Ectodermal cell (in vitro differentiated cells): ENCODE measurements at regions not wholly inside any gene's neighbourhood (a gene's known extent, or its start where the extent isn't known, plus 50 kb on each side); places are given as distances from the start of the nearest gene placed in this dataset.

ENCODE experiments used
- H3K27ac ChIP-seq: 2 replicates; pipeline ENCODE4 v1.7.0; 2013; ENCODE audit warnings: mild to moderate bottlenecking, low read depth, low read length; ENCODE audit not compliant: insufficient read depth, poor library complexity, severe bottlenecking
- H3K27me3 ChIP-seq: 2 replicates; pipeline ENCODE4 v1.7.0; 2013; ENCODE audit warnings: mild to moderate bottlenecking, low read length; ENCODE audit not compliant: insufficient read depth, control insufficient read depth, poor library complexity, severe bottlenecking
- H3K36me3 ChIP-seq: one replicate; pipeline ENCODE4 v1.7.0; 2013; ENCODE audit warnings: low read length; ENCODE audit not compliant: control insufficient read depth, insufficient read depth
- H3K4me1 ChIP-seq: one replicate; pipeline ENCODE4 v1.7.0; 2013; ENCODE audit warnings: low read length; ENCODE audit not compliant: control insufficient read depth, insufficient read depth
- H3K4me3 ChIP-seq: 2 replicates; pipeline ENCODE4 v1.7.0; 2013; ENCODE audit warnings: low read depth, low read length, control low read depth; ENCODE audit not compliant: insufficient read depth
- H3K9me3 ChIP-seq: 2 replicates; pipeline ENCODE4 v1.7.0; 2013; ENCODE audit warnings: mild to moderate bottlenecking, low read length, moderate library complexity; ENCODE audit not compliant: control insufficient read depth
- WGBS, 2 experiments: methylation state at CpG; one replicate each; pipeline ENCODE4 v1.1.7; 2013; ENCODE audit warnings: missing lambda C conversion rate in 2 of 2; 5-methylcytosine and 5-hydroxymethylcytosine counted together

DNA sequence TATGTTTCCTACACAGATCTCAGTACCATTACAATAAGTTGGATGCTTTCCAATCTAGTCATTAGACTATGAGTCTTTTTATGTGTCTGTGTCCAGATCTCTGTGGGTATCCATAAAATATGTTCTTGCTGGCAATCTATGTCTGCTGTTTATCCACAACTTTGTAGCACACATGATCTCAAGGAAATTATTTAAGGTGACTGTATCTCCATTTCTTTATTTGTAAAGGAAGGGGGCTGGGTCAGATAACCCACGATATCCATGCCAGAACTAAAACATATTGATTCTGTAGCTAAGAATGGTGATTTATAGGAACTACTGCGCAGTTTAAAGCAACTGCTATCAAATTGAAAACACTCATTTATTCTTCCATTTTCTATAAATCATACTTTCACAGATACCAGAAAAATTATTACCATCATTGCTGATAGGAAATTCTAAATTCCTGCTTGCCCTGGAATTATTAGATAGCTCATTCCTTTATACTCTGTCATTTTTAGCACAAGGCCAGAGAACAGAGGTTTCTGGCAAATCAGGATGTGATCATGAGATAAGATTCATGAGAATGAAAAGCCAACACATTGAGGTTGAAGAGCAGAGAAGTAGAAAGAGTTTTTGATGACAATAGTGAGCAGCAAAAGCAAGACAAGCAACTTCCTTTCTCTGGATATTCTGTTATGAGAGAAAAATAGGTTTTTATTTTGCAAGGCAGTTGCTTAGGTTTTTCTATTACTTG, 851.4 kb upstream of the CITED2 start:
- Histone ChIP-seq H3K36me3 (no peaks in the 10 kb centered on the region), H3K4me1 (no peaks in the 10 kb centered on the region), H3K27me3 (no peaks in the 10 kb centered on the region), H3K27ac (no peak overlapping the region), H3K9me3 (no peaks in the 10 kb centered on the region), H3K4me3 (no peak overlapping the region)
- 81 to 97% methylated on average over 2 of the region's 2 CpGs for WGBS, 2 experiments

DNA sequence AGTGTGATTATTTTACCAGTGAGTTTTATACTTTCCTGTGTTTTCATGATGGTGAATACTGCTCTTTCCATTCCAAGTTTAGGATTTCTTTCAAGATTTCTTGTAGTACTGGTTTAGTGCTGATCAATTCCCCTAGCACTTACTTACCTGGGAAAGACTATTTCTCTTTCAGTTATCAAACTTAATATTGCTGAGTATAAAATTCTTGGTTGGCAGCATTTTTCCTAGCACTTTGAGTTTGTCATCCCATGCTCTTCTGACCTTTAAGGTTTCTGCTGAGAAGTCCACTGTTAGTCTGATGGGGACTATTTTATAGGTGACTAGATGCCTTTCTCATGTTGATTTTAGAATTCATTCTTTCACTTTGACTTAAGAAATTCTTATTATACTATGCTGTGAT, 842.8 kb upstream of the CITED2 start:
- H3K9me3 ChIP-seq: no peaks in the 10 kb centered on the region
- no peaks in the 10 kb centered on the region for H3K4me1 ChIP-seq
- H3K27me3 ChIP-seq: no peaks in the 10 kb centered on the region
- H3K4me3 ChIP-seq: no peak overlapping the region
- H3K36me3 ChIP-seq: no peaks in the 10 kb centered on the region
- H3K27ac ChIP-seq: no peak overlapping the region

DNA sequence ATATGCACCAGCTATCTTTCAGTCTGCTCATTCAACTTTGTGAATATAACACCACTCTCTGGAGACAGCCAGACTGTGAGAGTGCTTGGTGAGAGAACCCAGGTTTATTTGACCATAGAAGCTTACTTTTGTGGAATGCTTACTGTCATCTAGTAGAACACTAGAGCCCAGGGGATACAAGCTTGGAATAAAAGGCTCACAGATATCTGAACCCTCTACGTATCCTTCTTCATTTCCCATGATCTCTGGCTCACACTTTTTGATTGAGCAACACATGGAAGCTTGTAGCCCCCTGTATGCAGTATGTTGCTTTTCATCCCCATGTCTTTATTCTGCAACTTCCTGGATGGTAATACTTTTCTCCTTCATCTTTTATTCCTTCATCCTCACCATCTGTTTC, 835.3 kb upstream of the CITED2 start:
- Histone ChIP-seq H3K36me3 (no peaks in the 10 kb centered on the region), H3K4me3 (no peak overlapping the region), H3K27ac (no peak overlapping the region), H3K27me3 (no peaks in the 10 kb centered on the region), H3K9me3 (no peaks in the 10 kb centered on the region), H3K4me1 (no peaks in the 10 kb centered on the region)
- 90 to 92% methylated on average over 1 of the region's 1 CpG for WGBS, 2 experiments

DNA sequence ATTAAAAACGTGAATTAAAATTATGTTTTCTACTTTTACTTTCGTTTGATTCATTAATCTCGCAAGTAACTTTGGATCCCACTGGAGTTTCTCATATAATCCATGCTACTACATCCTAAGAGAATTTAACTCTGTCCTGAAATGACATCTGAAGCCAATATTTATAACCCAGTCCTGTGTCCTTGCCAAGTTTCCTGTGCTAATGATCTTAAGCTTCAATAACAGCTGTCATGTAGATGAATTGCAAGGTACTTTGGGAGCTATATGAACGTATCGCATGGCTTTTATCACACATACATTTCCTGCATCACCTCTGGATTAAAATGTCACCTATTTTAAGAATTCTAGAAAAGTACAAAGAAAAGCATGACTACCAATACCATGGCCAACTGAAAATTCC, 833.8 kb upstream of the CITED2 start:
- H3K9me3 ChIP-seq: no peaks in the 10 kb centered on the region
- no peak overlapping the region for H3K4me3 ChIP-seq
- H3K4me1 ChIP-seq: no peaks in the 10 kb centered on the region
- no peak overlapping the region for H3K27ac ChIP-seq
- 88 to 95% methylated on average over 5 of the region's 5 CpGs for WGBS, 2 experiments
- no peaks in the 10 kb centered on the region for H3K36me3 ChIP-seq
- H3K27me3 ChIP-seq: no peaks in the 10 kb centered on the region

DNA sequence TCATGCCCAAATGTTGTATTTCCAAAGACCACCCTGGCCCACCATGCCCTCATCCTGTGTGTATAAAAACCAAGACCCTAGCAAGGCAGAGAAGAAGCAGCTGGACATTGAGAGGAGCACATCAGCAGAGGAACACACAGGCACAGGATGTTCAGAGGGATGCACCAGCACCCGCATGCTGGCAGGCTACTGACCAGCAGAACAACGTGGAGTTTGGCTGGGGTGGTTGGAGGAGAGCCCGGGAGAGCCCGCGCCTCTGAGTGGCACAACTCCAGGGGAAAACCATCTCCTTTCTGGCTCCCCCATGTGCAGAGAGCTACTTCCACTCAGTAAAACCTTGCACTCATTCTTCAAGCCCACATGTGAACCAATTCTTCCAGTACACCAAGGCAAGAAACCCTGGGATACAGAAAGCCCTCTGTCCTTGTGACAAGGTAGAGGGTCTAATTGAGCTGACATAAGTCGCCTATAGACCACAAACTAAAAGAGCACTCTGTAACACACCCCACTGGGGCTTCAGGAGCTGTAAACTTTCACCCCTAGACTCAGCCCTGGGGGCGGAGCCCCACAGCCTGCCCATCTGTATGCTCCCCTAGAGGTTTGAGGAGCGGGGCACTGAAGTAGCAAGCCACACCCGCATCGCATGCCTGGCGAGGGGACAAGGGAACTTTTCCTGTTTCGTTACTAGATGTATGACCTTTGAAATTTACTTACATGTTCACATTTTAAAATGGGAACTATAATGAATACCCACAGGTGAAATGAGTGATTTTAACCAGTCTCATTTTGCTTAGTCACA, 831.5 kb upstream of the CITED2 start:
- Histone ChIP-seq H3K4me1 (no peaks in the 10 kb centered on the region), H3K4me3 (no peak overlapping the region), H3K9me3 (no peaks in the 10 kb centered on the region), H3K36me3 (no peaks in the 10 kb centered on the region), H3K27me3 (no peaks in the 10 kb centered on the region), H3K27ac (no peak overlapping the region)
- 94 to 95% methylated on average over 11 to 12 of the region's 12 CpGs for WGBS, 2 experiments

DNA sequence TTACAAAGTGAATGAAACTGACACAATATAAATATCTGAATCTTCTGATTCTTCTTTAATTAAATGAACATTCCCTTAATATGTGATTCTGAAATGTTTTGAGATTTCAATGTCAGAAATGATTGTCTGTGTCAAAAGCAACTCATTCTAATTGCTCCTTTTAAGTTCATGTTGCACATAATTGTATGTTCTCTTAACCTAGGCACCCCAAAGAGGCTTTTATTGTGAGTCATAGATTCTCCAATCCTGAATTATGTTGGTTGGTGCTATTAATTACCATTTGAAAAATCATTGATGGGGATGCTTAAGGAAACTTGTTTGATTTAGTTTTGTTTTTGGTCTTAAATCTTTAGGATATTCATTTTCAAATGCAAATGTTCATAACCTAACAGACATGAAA, 829.7 kb upstream of the CITED2 start:
- no peaks in the 10 kb centered on the region for H3K27me3 ChIP-seq
- H3K4me3 ChIP-seq: no peak overlapping the region
- H3K36me3 ChIP-seq: no peaks in the 10 kb centered on the region
- no peaks in the 10 kb centered on the region for H3K4me1 ChIP-seq
- no peak overlapping the region for H3K27ac ChIP-seq
- H3K9me3 ChIP-seq: no peaks in the 10 kb centered on the region

DNA sequence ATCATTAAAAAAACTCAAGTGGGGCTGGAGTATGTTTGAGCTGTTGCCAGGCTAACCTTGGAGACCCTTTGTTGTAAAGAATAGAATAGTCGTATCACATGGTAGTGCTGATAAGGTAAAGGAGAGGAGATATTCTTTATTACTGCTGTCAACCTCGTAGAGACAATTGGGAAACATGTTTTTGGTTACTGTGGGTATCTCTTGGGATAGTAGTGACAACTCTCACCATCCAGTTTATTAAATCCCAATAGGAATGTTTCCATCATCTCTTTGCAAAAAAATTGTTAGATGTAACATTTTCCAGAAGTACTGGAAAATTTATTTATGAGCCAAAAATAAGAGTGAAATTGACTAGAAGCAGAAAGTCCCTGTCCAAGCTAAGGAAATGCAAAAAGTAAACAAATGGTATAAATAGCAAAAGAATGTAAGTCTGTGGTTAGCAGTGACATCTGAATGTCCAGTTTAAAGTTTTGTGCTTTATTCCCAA, 829.3 kb upstream of the CITED2 start:
- Histone ChIP-seq H3K36me3 (no peaks in the 10 kb centered on the region), H3K4me3 (no peak overlapping the region), H3K4me1 (no peaks in the 10 kb centered on the region), H3K9me3 (no peaks in the 10 kb centered on the region), H3K27me3 (no peaks in the 10 kb centered on the region), H3K27ac (no peak overlapping the region)
- WGBS, 2 experiments: 92 to 100% methylated on average over 2 of the region's 2 CpGs

DNA sequence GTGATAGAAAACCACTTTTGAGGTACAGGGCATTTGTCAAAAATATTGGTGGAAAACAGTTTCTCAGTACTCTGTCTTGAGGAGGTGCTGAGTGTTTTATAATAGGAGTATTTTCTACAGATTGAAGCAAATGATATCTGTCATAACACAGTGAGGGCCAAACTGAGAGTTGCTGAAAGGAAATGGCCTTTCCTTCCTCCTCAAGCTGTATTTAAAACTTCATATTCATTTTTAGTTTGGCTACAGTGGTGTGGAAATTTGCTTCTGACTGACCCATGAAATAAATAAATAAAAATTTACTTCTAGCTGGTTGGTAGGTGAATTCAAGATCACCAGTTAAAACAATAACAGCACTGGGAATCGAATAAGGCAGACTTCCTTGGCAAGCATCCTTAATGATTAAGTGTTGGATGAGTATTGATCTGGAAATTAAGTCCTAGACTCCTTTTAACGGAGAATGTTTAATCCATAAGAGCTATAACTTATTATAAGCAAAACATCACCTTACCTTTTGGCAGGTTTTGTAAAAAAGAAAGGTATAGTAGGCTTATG, 828.6 kb upstream of the CITED2 start:
- Histone ChIP-seq H3K4me3 (no peak overlapping the region), H3K27ac (no peak overlapping the region), H3K4me1 (no peaks in the 10 kb centered on the region), H3K36me3 (no peaks in the 10 kb centered on the region), H3K9me3 (no peaks in the 10 kb centered on the region), H3K27me3 (no peaks in the 10 kb centered on the region)
- 100% methylated on average over 1 of the region's 2 CpGs; no CpG with 5 or more reads in 1 of the 2 experiments for WGBS, 2 experiments

DNA sequence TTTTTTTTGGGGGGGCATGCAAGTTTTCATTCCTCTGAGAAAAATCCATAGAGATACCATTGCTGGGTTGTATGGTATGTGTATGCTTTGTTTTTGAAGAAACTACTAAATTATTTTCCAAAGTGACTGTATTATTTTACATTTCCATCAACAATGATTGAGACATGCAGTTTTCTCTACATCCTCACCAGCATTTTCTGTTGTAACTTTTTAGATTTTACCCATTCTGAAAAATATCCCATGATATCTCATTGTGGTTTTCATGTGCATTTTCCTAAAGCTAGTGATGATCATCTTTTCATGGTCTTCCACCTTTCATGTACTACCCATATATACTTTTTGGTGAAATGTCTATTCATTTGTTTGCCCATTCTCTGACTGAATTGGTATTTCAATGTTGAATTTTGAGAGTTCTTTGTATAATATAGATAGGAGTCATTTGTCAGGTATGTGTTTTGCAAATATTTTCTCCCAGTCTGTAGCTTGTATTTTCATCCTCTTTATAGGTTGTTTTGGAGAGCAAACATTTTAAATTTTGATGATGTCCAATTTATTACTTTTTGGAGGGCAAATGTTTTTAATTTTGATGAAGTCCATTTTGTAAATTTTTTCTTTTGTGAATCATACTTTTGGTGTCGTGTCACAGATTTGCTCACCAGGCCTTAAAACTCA, 827.5 kb upstream of the CITED2 start:
- no peaks in the 10 kb centered on the region for H3K4me1 ChIP-seq
- no peaks in the 10 kb centered on the region for H3K9me3 ChIP-seq
- no CpG with 5 or more reads among the region's 1 CpG for WGBS, 2 experiments
- H3K4me3 ChIP-seq: no peak overlapping the region
- H3K27me3 ChIP-seq: no peaks in the 10 kb centered on the region
- H3K27ac ChIP-seq: no peak overlapping the region
- no peaks in the 10 kb centered on the region for H3K36me3 ChIP-seq

DNA sequence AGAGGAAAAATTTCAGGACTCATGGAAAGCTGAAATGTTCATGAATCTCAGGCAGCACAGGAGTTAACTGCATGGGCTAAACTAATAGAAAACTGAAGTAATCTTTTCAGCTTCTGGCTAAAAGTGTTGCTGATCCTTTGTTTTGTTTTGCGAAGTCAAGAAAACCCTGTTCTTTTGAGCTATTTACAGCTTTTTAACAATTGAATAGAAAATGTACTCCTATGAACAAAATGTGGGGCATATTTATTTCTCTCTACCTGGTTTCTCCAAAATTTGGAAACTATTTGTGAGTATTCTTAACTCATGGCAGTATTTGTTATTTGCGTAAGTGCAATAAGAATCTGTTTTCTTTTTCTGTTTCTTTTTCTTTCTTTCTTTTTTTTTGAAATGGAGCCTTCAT, 818.8 kb upstream of the CITED2 start:
- WGBS, 2 experiments: 88 to 100% methylated on average over 1 to 2 of the region's 2 CpGs
- H3K4me3 ChIP-seq: no peak overlapping the region

More for the DNA sequence above, 818.8 kb upstream of the CITED2 start:
- Histone ChIP-seq H3K36me3 (no peaks in the 10 kb centered on the region), H3K4me1 (no peaks in the 10 kb centered on the region), H3K9me3 (peaks cover 8% of the 10 kb centered on the region), H3K27me3 (no peaks in the 10 kb centered on the region), H3K27ac (no peak overlapping the region)
